ENCODE measurements at regions not wholly inside any gene's neighbourhood (a gene's known extent, or its start where the extent isn't known, plus 50 kb on each side); places are given as distances from the start of the nearest gene placed in this dataset.

DNA sequence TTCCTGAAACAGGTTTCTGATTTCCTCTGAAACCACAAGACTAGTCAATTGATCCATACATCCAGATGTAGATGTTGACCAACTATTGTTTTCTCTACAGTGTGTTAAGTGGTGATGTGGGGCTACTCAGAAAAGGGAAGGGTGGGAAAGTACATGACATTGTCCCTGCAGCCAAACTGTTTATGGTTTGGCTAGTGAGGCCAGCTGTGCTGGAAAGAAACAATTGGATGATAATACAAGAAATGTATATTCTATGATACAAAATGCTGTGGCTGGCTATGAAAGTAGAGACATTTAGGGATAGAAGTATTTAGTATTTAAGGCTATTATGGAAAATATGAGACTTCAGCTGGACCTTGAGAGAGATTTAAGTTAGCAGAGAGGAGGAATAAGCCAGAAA is 244.5 kb downstream of the ADGRL2 start:
- H3K27ac ChIP-seq (ENCODE audit: low read depth, low read length), result no peak overlapping the region
- no peak overlapping the region for H3K4me3 ChIP-seq (ENCODE audit: low read depth in 1 of 5, low read length in 5 of 5)
- no peaks in the 10 kb centered on the region for H3K9me3 ChIP-seq (ENCODE audit: control insufficient read depth in 5 of 5, low read length in 5 of 5)
- H3K4me1 ChIP-seq (ENCODE audit: control insufficient read depth in 5 of 5, insufficient read depth in 5 of 5, low read length in 5 of 5), result no peaks in the 10 kb centered on the region
- no peaks in the 10 kb centered on the region for H3K36me3 ChIP-seq (ENCODE audit: control insufficient read depth in 5 of 5, insufficient read depth in 5 of 5, low read length in 5 of 5)
- H3K9ac ChIP-seq (ENCODE audit: low read length in 5 of 5), result no peak overlapping the region
- no peaks in the 10 kb centered on the region for H3K27me3 ChIP-seq (ENCODE audit: control insufficient read depth in 5 of 5, insufficient read depth in 4 of 5, low read length in 5 of 5)

GRCh38 chr1:82044536-82044935 is 243.8 kb downstream of the ADGRL2 start:
- no peak overlapping the region for H3K4me3 ChIP-seq (ENCODE audit: low read depth in 1 of 5, low read length in 5 of 5)
- no peaks in the 10 kb centered on the region for H3K36me3 ChIP-seq (ENCODE audit: control insufficient read depth in 5 of 5, insufficient read depth in 5 of 5, low read length in 5 of 5)
- no peaks in the 10 kb centered on the region for H3K9me3 ChIP-seq (ENCODE audit: control insufficient read depth in 5 of 5, low read length in 5 of 5)
- no peaks in the 10 kb centered on the region for H3K27me3 ChIP-seq (ENCODE audit: control insufficient read depth in 5 of 5, insufficient read depth in 4 of 5, low read length in 5 of 5)
- no peak overlapping the region for H3K9ac ChIP-seq (ENCODE audit: low read length in 5 of 5)
- no peak overlapping the region for H3K27ac ChIP-seq (ENCODE audit: low read depth, low read length)
- no peaks in the 10 kb centered on the region for H3K4me1 ChIP-seq (ENCODE audit: control insufficient read depth in 5 of 5, insufficient read depth in 5 of 5, low read length in 5 of 5)

DNA sequence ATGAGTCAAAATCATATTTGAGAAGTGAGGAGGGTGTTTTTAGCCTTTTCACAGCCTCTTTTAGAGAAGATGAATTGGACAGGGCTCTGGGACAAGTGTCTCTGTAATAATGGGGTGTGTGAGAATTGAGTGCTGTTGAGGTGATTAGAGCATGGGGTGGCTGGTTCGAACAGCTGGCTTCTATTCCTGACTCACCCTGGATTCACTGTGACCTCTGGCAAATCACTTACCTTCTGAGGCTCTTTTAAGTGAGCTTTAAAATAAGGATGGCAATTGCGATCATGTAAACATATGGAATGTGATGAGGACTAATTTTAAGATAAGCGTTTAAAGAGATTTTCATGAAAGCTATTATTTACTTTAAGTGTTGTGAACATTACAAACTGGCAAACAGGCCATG is 243.4 kb downstream of the ADGRL2 start:
- Histone ChIP-seq H3K4me1 (ENCODE audit: control insufficient read depth in 5 of 5, insufficient read depth in 5 of 5, low read length in 5 of 5) (no peaks in the 10 kb centered on the region), H3K27ac (ENCODE audit: low read depth, low read length) (no peak overlapping the region), H3K9ac (ENCODE audit: low read length in 5 of 5) (no peak overlapping the region), H3K9me3 (ENCODE audit: control insufficient read depth in 5 of 5, low read length in 5 of 5) (no peaks in the 10 kb centered on the region), H3K4me3 (ENCODE audit: low read depth in 1 of 5, low read length in 5 of 5) (no peak overlapping the region), H3K27me3 (ENCODE audit: control insufficient read depth in 5 of 5, insufficient read depth in 4 of 5, low read length in 5 of 5) (no peaks in the 10 kb centered on the region), H3K36me3 (ENCODE audit: control insufficient read depth in 5 of 5, insufficient read depth in 5 of 5, low read length in 5 of 5) (no peaks in the 10 kb centered on the region)

DNA sequence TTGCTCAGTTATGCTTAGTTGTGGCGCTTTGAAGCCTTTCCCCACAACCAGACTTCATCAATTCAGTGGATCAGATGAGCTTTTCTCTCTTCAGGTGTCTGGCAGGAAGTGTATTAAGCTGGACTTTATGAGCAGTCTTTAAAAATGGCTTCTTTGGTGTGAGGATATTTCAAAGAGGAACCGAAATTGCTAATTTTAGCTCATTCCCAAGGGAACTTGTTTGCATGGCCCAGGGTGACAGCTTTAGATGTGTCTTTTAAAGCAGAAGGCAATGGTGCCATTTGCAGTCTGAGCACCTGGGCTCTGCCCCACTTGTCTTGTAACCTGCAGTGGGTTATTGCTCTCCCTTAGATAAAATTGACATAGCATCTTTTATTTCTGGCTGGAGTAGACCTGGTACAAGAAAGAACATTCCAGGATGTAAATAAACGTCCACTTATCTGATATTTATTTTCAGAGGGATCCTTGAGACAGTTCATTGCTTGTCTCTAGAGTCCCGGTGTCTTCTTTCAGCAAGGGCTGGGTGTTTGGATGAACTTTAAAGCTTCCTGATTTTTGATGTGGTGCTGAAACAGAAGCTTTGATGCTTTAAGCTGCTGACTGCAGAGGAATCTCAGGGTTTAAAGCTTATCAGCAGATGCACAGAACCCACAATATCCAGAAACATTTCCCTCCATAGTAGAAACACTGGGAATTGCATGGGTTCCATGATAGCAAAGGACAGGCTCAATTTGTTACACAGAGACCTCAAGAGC is 241.7 kb downstream of the ADGRL2 start:
- H3K4me3 ChIP-seq (ENCODE audit: low read depth in 1 of 5, low read length in 5 of 5), result no peak overlapping the region
- no peaks in the 10 kb centered on the region for H3K9me3 ChIP-seq (ENCODE audit: control insufficient read depth in 5 of 5, low read length in 5 of 5)

More for the DNA sequence above, 241.7 kb downstream of the ADGRL2 start:
- no peaks in the 10 kb centered on the region for H3K4me1 ChIP-seq (ENCODE audit: control insufficient read depth in 5 of 5, insufficient read depth in 5 of 5, low read length in 5 of 5)
- H3K27me3 ChIP-seq (ENCODE audit: control insufficient read depth in 5 of 5, insufficient read depth in 4 of 5, low read length in 5 of 5), result no peaks in the 10 kb centered on the region
- no peaks in the 10 kb centered on the region for H3K36me3 ChIP-seq (ENCODE audit: control insufficient read depth in 5 of 5, insufficient read depth in 5 of 5, low read length in 5 of 5)
- no peak overlapping the region for H3K9ac ChIP-seq (ENCODE audit: low read length in 5 of 5)
- no peak overlapping the region for H3K27ac ChIP-seq (ENCODE audit: low read depth, low read length)

Data from subcutaneous abdominal adipose tissue (tissue), 5 donors.